Lung microvascular endothelial cell (primary cell): ENCODE measurements at regions not wholly inside any gene's neighbourhood (a gene's known extent, or its start where the extent isn't known, plus 50 kb on each side); places are given as distances from the start of the nearest gene placed in this dataset.
A peak's percentile ranks its signal among the peaks of the same experiment; 100 is the strongest.
"Not testable (repeated sequence)": the region's sequence is repeated elsewhere in the genome, so short reads cannot be mapped to it uniquely, and the experiment has no call there.

Experiments used
- DNase-seq, 2 donors: peaks; one replicate each; pipeline versions ENCODE4 v3.0.0 to v3.0.0-alpha.2; 2010; ENCODE audit warnings: low read depth in 2 of 2

GRCh38 chr6:71053475-71053874 is 96.6 kb upstream of the B3GAT2 start:
- no peak for DNase-seq

- no peak for DNase-seq
These were observed 99.8 kb upstream of the B3GAT2 start for GRCh38 chr6:71056656-71057055.

GRCh38 chr6:71066153-71066552 is 109.3 kb upstream of the B3GAT2 start:
- DNase-seq, result no peak

- DNase-seq, result no peak
These were observed 111.0 kb upstream of the B3GAT2 start for GRCh38 chr6:71067816-71068215.

- DNase-seq, result no peak
These were observed 115.6 kb upstream of the B3GAT2 start for GRCh38 chr6:71072508-71072907.

- no peak for DNase-seq
These were observed 120.8 kb upstream of the B3GAT2 start for GRCh38 chr6:71077655-71078054.

- no peak for DNase-seq
These were observed 122.8 kb upstream of the B3GAT2 start for GRCh38 chr6:71079677-71080076.

GRCh38 chr6:71080133-71080532 is 123.3 kb upstream of the B3GAT2 start:
- no peak for DNase-seq

- DNase-seq, result no peak
These were observed 124.0 kb upstream of the B3GAT2 start for GRCh38 chr6:71080826-71081225.

GRCh38 chr6:71082033-71082650 is 125.3 kb upstream of the B3GAT2 start:
- no peak for DNase-seq

GRCh38 chr6:71083308-71083820 is 126.5 kb upstream of the B3GAT2 start:
- no peak for DNase-seq

GRCh38 chr6:71088166-71088565 is 131.3 kb upstream of the B3GAT2 start:
- DNase-seq, result no peak

- no peak for DNase-seq
These were observed 133.4 kb upstream of the B3GAT2 start for GRCh38 chr6:71090217-71090616.

GRCh38 chr6:71091167-71091566 is 134.3 kb upstream of the B3GAT2 start:
- no peak for DNase-seq

- DNase-seq, result no peak
These were observed 135.1 kb upstream of the B3GAT2 start for GRCh38 chr6:71091956-71092355.

- DNase-seq, result not testable (repeated sequence)
These were observed 140.4 kb upstream of the B3GAT2 start for GRCh38 chr6:71097264-71097663.

- no peak for DNase-seq
These were observed 142.8 kb upstream of the B3GAT2 start for GRCh38 chr6:71099649-71100048.

- DNase-seq, result no peak
These were observed 146.3 kb upstream of the B3GAT2 start for GRCh38 chr6:71103130-71103529.

- no peak for DNase-seq
These were observed 146.8 kb upstream of the B3GAT2 start for GRCh38 chr6:71103641-71104040.

GRCh38 chr6:71106276-71106675 is 149.4 kb upstream of the B3GAT2 start:
- no peak for DNase-seq

- DNase-seq, result peak; percentile 23 to 63
These were observed 151.1 kb upstream of the B3GAT2 start for GRCh38 chr6:71107911-71108420.

GRCh38 chr6:71114544-71114943 is 157.7 kb upstream of the B3GAT2 start:
- DNase-seq, result no peak

- no peak for DNase-seq
These were observed 158.1 kb upstream of the B3GAT2 start for GRCh38 chr6:71114986-71115385.

GRCh38 chr6:71119560-71119959 is 162.7 kb upstream of the B3GAT2 start:
- DNase-seq, result no peak
